ENCODE measurements at regions not wholly inside any gene's neighbourhood (a gene's known extent, or its start where the extent isn't known, plus 50 kb on each side); places are given as distances from the start of the nearest gene placed in this dataset.

GRCh38 chr2:35067420-35067819 is 1288.2 kb upstream of the CRIM1 start:
- no peak for TF ChIP-seq CTCF (IDR thresholded peaks at IDR 0.05; ENCODE audit: extremely low read depth, missing control alignments)
- DNase-seq (ENCODE audit: low spot score): no peak

- no peak for TF ChIP-seq CTCF (IDR thresholded peaks at IDR 0.05; ENCODE audit: extremely low read depth, missing control alignments)
- no peak for DNase-seq (ENCODE audit: low spot score)
Observed at GRCh38 chr2:35063836-35064235, 1291.7 kb upstream of the CRIM1 start.

- no peak for TF ChIP-seq CTCF (IDR thresholded peaks at IDR 0.05; ENCODE audit: extremely low read depth, missing control alignments)
- DNase-seq (ENCODE audit: low spot score): no peak
Observed at GRCh38 chr2:35035883-35036282, 1319.7 kb upstream of the CRIM1 start.

- TF ChIP-seq CTCF (IDR thresholded peaks at IDR 0.05; ENCODE audit: extremely low read depth, missing control alignments): no peak
- DNase-seq (ENCODE audit: low spot score): no peak
Observed at GRCh38 chr2:35033748-35034147, 1321.8 kb upstream of the CRIM1 start.

- no peak for DNase-seq (ENCODE audit: low spot score)
- TF ChIP-seq CTCF (IDR thresholded peaks at IDR 0.05; ENCODE audit: extremely low read depth, missing control alignments): no peak
Observed at GRCh38 chr2:35023545-35023944, 1332.0 kb upstream of the CRIM1 start.

GRCh38 chr2:35000453-35000852 is 1355.1 kb upstream of the CRIM1 start:
- TF ChIP-seq CTCF (IDR thresholded peaks at IDR 0.05; ENCODE audit: extremely low read depth, missing control alignments): no peak
- no peak for DNase-seq (ENCODE audit: low spot score)

GRCh38 chr2:34998741-34999140 is 1356.8 kb upstream of the CRIM1 start:
- no peak for TF ChIP-seq CTCF (IDR thresholded peaks at IDR 0.05; ENCODE audit: extremely low read depth, missing control alignments)
- DNase-seq (ENCODE audit: low spot score): no peak
